SK-MEL-5 (cell line): ENCODE measurements at regions not wholly inside any gene's neighbourhood (a gene's known extent, or its start where the extent isn't known, plus 50 kb on each side); places are given as distances from the start of the nearest gene placed in this dataset.
A peak's percentile ranks its signal among the peaks of the same experiment; 100 is the strongest.

ENCODE experiments used
- DNase-seq: peaks from one replicate; pipeline ENCODE4 v3.0.0-alpha.2; 2016; ENCODE audit warnings: low read depth, low spot score
- in situ Hi-C: cut with HindIII; loops from 2 replicates; pipeline ENCODE4 v1.10.0; 2016; ENCODE audit warnings: low sequenced_read_pairs, high pct_unique_total_duplicates, low pct_unique_long_range_greater_than_20kb

GRCh38 chr10:4197676-4198075, 412.7 kb upstream of the KLF6 start:
- no peak for DNase-seq
- in situ Hi-C loops = no loop called here

GRCh38 chr10:4196771-4197390, 411.9 kb upstream of the KLF6 start:
- in situ Hi-C loops = no loop called here
- no peak for DNase-seq

GRCh38 chr10:4196183-4196582, 411.2 kb upstream of the KLF6 start:
- DNase-seq = no peak
- in situ Hi-C loops = no loop called here

GRCh38 chr10:4195213-4195612, 410.2 kb upstream of the KLF6 start:
- no peak for DNase-seq
- in situ Hi-C loops = no loop called here

GRCh38 chr10:4194231-4194630, 409.2 kb upstream of the KLF6 start:
- in situ Hi-C loops = no loop called here
- no peak for DNase-seq

- DNase-seq = no peak
- in situ Hi-C loops = no loop called here
Observed at GRCh38 chr10:4191894-4192293, 406.9 kb upstream of the KLF6 start.

- no peak for DNase-seq
- in situ Hi-C loops = no loop called here
Observed at GRCh38 chr10:4191354-4191753, 406.3 kb upstream of the KLF6 start.

GRCh38 chr10:4190876-4191275, 405.9 kb upstream of the KLF6 start:
- in situ Hi-C loops = no loop called here
- DNase-seq = no peak

GRCh38 chr10:4189281-4189680, 404.3 kb upstream of the KLF6 start:
- in situ Hi-C loops = no loop called here
- no peak for DNase-seq

- in situ Hi-C loops = no loop called here
Observed at GRCh38 chr10:4188406-4188805, 403.4 kb upstream of the KLF6 start.

GRCh38 chr10:4186849-4187540, 402.0 kb upstream of the KLF6 start:
- in situ Hi-C loops = no loop called here
- no peak for DNase-seq

More at GRCh38 chr10:4188406-4188805, 403.4 kb upstream of the KLF6 start:
- no peak for DNase-seq

GRCh38 chr10:4183761-4184261, 398.8 kb upstream of the KLF6 start:
- no peak for DNase-seq
- in situ Hi-C loops = no loop called here

GRCh38 chr10:4181621-4182049, 396.6 kb upstream of the KLF6 start:
- DNase-seq = no peak
- in situ Hi-C loops = no loop called here

GRCh38 chr10:4181081-4181480, 396.1 kb upstream of the KLF6 start:
- in situ Hi-C loops = no loop called here
- DNase-seq = no peak

- DNase-seq = no peak
- in situ Hi-C loops = no loop called here
Observed at GRCh38 chr10:4177791-4178190, 392.8 kb upstream of the KLF6 start.

GRCh38 chr10:4176500-4177281, 391.7 kb upstream of the KLF6 start:
- in situ Hi-C loops = no loop called here
- no peak for DNase-seq

- in situ Hi-C loops = no loop called here
Observed at GRCh38 chr10:4174197-4174596, 389.2 kb upstream of the KLF6 start.

GRCh38 chr10:4170633-4171314, 385.8 kb upstream of the KLF6 start:
- DNase-seq = no peak
- in situ Hi-C loops = no loop called here

More at GRCh38 chr10:4174197-4174596, 389.2 kb upstream of the KLF6 start:
- peak; percentile 48 for DNase-seq
